ENCODE measurements at regions not wholly inside any gene's neighbourhood (a gene's known extent, or its start where the extent isn't known, plus 50 kb on each side); places are given as distances from the start of the nearest gene placed in this dataset.
"Not testable (repeated sequence)": the region's sequence is repeated elsewhere in the genome, so short reads cannot be mapped to it uniquely, and the experiment has no call there.

DNA sequence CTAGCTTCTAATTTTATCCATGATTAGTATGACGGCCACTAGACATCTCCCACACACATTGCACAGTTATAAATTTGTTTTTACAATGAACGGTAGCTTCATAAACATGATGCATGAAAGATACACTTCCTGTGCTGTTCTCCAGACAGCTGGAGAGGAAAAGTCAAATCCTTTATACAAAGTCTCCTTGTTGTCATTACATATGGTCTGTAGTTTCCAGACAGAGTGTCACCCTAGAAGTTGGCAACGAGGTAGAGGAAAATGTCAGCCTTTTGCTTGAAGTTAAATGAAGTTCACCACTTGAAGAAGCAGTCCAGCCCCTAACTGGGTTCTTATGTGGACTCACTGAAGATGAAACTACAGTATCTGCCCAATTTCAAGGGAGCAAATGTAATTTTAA, 253.0 kb upstream of the P2RY1 start:
- DNase-seq (ENCODE audit: low spot score), result no peak

DNA sequence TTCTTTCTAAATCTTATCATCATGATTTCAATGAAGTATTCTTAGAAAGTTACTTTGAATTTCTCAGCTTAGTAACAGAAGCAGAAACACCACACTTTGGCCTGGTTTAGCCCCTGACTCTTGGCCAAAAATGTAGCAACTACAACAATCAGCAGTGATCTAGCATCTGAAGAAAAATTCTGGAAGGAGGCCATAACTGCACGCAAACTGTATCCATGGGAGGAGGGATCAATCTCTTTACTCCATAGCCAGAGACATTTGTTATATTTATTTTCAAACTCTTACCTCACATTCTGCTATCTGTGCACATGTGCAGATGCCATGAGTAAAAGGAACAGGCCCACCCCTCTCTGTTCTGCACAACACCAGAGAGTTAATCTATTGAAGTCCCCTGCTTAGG, 251.0 kb upstream of the P2RY1 start:
- no peak for DNase-seq (ENCODE audit: low spot score)

DNA sequence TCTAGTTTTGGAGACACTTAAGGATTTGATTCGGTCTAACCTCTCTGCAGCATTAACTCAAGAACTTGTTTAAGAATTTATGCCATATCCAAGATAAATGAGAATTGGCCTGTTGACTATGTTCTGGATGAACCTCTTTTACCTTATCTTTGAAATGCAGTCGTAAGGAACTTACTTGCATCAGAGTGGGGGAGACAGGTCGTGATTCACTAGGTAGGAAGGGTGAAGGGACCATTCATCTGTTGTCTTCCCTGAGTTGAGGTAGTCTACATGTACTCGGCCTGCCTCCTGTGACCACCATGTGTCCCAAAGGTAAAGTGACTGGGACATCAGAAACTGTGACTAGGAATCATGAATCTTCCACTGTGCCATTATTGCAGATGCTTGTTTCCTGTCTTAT, 248.0 kb upstream of the P2RY1 start:
- no peak for DNase-seq (ENCODE audit: low spot score)

DNA sequence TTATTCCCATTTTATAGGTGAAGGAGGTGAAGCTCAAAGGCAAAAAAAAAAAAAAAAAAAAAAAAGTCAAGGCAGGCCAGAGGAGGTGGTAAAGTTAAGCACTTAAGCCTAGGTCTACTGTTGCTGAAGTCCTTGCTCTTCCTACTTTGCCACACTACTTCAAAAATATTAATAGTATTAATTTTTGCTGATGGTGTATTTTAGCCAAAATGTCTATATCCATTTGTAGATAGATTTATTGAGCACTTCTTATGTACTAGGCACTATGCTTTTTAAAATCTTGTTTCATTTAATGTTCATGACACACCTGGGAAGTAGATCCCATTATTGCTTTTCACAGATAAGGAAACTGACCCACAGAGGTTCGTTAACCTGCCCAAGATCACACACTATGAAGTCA, 247.1 kb upstream of the P2RY1 start:
- no peak for DNase-seq (ENCODE audit: low spot score)

DNA sequence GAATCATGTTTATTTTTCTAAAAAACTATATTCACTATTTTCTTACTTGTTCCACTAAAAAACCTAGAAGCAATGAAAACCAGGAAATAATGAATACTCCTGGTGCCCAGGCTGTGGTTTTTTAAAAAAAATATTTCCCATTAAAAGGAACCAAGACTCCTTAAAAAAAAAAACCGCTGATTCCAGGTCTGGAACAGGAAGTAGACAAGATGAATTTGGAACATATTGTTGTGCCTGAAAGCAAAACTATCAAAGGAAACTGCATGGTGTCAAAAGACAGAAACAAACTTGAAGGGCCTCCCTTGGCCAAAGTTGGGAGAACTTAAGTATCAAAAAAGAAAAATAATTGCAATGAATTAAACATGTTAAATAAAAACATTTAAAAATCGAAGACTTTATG, 245.3 kb upstream of the P2RY1 start:
- no peak for DNase-seq (ENCODE audit: low spot score)

DNA sequence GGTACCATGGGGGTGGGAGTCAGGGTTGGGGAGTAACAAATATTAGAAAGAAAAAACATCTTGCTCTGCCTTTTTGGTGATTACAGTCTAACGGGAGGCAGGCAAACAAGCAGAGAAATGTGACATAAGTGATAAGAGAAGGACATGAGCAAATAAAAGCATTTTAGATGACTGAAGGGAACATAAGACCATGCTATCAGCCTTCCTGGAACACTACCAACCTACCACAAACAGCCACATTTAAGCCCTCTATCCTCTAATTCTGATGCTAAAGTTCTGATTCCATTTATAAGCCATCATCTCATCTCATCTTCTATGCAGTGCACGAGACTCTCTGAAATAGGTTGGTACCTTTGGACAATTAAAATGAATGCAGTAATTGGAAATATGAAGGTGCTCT, 243.4 kb upstream of the P2RY1 start:
- no peak for DNase-seq (ENCODE audit: low spot score)

DNA sequence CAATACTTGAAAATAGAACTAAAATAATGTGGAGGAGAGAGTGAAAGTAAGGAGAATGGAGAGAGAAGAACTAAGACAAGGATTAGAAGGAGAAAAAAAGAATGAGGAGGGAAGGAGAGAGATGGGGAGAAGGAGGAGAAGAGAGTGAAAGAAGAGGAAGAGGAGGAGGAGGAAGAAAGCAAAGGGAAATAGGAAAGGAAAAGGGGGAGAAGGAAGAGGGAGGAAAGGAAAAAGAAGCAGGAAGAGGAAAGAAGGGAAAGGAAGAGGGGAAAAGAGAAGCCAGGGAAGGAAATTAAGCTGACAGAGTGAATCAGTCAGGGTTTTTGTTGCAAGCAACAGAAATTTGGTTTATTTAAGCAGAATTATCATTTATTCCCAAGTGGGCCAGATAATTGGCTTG, 241.7 kb upstream of the P2RY1 start:
- no peak for DNase-seq (ENCODE audit: low spot score)

DNA sequence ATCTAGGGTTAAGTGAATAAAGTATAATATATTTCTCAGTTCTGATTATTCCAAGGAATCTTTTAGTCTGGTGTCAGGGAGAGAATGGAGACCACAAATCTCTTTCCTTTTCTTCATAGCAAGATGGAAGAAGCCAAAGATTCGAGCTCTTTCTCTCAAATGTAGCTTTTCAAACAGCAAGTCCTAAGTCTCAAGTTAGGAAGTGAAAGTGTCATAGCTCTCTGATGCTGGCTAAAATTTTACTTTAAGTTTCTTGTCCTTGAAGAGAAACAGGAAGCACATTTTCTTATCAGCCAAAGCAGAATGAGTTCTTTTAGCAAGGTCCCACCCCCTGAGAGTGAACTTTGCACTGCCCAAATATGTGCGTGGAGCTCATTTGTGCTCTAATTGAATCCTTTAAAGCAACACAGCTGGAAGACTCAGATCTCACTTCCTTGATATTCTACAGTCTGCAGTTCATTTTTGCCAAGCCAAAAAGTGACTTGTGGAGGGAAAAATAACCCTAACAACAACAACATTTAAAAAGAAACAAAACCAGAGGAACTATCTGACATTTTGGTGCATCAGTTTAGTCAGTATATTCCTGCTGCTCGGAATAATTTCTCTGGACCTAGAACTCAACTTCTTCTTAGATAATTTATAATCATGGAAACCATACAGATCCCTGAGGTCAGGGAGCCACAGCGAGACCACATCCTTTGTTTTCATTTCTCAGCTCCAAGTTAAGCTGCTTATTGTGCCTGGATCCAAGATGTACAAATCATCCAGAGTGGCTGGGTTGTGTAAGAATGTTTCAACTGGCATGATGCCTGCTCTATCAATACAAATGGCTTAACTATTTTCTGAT, 238.7 kb upstream of the P2RY1 start:
- DNase-seq (ENCODE audit: low spot score), result no peak

DNA sequence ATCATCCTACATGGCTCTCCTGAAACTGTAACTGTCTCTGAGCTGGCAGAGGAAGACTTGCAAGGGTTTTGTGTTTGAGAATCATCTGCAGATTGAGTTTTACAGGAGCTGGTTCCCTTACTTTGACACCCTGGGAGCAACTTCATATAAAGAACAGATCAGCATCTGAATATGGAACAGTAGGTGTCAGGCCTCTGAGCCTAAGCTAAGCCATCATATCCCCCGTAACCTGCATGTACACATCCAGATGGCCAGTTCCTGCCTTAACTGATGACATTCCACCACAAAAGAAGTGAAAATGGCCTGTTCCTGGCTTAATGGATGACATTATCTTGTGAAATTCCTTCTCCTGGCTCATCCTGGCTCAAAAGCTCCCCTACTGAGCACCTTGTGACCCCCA, 238.1 kb upstream of the P2RY1 start:
- DNase-seq (ENCODE audit: low spot score), result not testable (repeated sequence)

DNA sequence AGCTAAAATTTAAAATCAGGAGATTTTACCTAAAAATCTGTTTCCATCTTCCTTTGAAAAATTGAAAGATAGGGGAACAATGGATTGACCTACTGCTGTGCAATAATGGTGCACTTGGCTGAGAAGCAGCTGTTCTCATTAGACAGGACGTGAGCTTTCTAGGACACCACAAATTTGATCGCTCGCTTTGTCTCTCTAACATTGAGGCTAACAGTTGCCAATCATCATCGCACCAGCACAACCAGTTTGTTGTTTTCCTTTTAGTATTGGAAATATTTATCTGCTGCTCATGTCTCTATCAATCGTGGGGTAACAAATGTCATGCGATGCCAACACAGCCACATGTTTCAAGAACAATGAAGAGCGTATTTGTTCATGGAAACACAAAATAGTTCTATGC, 228.8 kb upstream of the P2RY1 start:
- no peak for DNase-seq (ENCODE audit: low spot score)

DNA sequence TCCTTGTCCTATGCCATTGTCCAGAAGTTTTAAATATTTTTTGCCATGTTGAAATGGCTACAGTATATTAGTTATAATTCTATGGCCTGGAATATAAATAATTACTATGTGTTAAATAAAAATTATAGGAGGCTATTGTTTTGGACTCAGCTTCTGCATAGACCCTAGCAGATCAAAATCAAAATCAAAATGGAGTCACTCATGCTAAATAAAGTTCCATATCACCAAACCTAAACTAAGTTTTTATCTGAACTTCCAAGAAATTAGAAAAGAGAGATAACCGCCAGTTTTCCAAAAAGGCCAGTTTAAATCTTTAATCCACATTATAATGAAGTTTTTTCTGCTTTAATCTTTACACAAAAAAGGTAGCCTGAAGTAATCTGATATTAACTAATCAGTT, 227.8 kb upstream of the P2RY1 start:
- no peak for DNase-seq (ENCODE audit: low spot score)

DNA sequence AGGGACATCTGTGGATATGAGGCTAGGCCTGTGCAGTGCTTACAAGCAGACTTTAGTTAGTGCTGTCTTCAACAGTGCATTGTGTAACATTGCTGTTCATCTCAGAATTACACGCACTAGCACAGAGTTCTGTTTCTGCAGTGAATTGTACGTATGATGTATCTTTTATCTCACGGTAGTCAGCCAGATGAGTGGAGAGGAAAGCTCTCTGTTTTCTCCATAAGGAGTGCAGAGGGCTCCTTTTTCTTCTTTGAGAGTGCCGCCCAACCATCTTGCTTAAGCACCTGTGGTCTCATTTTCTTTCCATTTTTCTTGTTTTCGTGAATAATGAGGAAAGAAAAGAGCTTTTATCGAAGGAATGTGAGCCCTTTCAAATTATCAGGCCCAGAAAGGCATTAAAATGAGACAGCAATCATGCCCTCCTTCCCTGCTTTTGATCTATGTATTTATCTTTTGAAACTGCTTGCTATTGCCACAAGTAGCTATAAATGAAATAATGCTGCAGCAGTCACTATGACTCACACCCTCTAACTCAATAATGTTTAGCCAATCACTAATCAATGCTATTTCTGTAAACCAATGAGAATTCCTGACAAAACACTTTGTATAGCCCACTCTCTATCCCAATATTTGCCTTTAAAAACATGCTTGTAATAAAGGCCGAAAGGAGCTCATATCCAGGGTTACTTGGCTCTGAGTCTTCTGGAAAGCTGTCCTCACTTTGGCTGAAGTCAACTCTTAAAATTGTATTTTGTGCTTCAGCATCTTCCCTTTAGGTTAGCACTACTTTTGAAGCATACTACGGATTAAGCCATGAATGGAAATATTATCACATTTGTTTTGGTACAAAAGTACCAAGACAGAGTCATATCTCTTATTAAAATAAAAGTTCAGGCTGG, 226.0 kb upstream of the P2RY1 start:
- DNase-seq (ENCODE audit: low spot score), result no peak

DNA sequence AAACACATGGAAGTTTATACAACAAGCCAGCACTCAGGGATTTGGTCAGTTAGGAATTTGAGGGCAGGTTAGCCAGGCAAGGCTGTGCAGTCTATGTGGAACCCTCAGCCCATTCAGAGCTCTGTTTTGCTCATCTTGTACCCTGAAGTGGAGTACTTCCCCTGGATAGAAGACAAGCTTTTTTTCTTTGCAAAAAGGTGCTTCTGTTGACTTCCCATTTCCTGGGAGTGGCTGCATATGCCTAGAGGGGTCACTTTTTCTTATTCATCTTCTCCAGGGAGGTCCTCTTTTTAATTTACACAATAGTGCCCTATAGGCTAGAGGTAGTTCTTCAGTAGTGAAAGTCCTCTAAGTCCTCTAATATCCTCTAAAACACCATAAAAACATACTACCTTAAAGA, 225.0 kb upstream of the P2RY1 start:
- DNase-seq (ENCODE audit: low spot score), result peak; percentile 5

DNA sequence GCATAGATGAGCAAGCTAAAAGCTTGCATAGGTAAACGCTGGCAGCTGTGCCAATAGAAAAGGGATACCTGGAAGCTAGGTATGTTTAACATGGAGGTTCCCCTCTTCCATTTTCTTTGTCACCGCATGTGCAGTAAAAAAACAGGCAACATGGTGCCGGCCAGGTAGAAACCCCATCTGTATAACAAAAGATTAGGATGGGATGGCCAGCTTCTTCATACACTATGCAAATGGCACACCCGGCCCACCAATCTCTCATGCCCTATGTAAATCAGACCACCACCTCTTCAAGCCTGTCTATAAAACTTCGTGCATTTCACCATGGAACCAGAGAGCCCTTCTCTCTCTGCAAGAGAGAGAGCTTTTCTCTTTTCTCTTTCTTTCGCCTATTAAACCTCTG, 224.3 kb upstream of the P2RY1 start:
- peak; percentile 5 for DNase-seq (ENCODE audit: low spot score)

DNA sequence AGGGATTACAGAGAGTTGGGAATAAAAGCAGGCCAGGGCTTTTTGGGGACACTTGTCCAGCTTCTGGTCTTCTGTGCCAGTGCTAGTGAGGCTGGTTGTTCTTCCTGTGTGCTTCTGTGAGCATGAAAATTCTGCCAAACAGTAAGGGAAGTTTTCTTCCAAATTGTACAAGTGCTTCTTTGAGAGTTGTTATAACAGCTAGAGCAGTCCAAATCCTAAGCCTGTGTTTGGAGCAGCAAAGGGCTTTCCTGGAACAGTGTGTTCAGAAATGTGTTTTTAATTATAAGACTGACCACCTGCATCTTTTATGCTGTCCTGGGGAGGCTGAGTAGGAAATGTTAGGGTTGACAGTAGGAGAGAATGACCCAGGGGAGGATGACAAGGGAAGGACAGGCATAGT, 223.0 kb upstream of the P2RY1 start:
- no peak for DNase-seq (ENCODE audit: low spot score)

DNA sequence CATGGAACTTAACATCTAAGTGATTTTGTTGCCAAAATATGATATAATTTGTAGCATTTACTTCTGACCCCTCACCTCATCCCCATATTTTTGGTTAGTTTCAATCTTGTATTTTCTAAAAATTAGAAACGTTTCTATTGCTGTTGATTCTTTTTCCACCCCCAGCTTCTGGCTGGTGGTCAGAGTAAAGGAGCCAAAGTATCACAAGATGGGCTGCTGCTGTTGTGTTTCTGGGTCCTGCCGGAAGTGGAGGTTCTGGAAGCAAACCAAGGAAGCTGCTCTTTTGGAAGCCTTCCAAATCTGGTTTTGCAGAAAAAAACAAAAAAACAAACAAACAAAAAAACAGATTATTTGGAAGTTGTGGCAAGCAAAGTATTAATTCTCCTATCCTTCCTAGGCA, 221.1 kb upstream of the P2RY1 start:
- DNase-seq (ENCODE audit: low spot score), result no peak

DNA sequence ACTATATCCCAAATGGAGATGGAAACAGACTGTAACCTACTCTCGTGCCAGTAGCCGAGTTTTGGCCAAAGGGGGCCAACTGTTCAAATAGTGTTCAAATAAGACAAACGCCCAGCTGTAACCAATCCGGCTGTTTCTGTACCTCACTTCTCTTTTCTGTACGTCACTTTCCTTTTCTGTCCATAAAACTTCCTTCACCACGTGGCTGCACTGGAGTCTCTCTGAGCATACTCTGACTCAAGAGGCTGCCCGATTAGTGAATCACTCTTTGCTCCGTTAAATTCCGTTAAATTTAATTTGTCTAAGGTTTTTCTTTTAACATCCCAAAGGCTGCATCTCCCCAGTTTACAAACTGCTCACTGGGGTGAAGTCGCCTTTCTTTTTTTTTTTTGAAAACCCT, 219.2 kb upstream of the P2RY1 start:
- DNase-seq (ENCODE audit: low spot score), result no peak

DNA sequence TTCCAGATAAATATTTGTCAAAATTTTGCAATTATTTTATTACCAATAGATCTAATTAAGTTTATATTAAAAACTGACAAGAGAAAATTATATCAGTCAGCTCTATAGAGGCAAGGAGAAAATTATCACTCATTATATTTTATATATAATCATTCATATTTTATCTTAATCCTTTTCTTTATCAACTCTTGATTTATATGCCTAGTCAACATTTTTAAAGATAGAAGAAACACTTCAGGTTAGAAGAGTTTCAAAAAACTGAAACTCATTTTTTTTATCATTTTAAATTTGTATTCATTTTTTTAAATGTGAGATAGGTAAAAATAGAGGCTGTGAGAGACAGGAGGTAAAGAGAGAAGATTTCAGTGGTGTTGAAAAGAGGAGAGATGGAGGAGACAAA, 217.3 kb upstream of the P2RY1 start:
- DNase-seq (ENCODE audit: low spot score), result no peak

DNA sequence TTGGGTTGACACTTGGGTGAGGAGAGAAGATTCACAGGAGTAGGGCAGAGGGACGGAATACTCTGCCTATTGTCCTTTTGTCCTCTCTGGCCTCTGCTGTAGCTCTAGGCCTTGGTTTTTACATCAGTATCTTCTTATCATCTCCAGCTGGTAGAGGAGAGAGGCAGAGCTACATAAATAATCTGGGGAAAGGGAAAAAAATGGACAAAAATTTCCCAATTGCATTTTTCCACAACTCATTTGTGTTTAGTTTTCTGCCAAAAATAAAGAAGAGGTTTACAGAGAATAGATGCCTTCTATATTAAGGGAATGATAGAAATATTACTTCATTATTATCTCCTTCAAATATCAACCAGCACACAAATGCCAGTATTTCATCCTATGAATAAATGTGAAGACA, 216.4 kb upstream of the P2RY1 start:
- no peak for DNase-seq (ENCODE audit: low spot score)

DNA sequence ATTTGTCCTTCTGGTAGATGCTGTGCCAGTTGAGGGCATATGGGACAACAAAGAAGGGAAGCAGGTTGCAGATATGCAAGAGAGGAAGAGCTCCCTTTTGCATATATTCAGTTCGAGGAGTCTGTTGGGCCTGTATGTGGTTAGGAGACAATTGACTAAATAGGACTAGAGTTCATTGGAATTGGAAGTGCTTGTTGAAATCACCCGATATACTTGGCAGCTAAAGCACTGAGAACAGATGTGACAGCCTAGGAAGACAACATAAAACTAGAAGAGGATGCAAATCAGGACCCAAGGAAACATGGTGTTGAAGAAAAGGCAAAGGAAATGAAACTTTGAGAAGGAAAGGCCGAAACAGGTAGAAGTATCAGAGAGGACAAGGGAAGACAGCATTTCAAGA, 215.2 kb upstream of the P2RY1 start:
- DNase-seq (ENCODE audit: low spot score), result no peak

DNA sequence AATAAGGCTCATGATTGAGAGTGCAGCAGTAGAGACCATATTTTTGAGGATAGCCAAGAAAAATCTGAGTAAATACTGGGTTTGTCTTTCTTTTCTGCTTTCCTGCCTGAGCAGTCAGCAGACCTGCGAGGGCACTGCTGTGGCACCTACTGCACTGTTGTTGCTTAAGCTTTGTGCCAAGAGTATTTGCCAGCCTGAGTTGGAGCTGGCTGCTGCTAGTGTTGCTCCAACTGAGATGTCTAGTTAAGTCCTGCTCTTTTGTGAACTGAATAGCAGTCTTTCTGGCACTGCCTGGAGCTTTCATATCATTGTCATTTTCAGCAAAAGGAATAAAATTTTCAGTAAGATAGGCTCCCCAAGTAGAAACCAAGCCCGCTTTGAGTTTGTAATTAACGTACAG, 214.5 kb upstream of the P2RY1 start:
- DNase-seq (ENCODE audit: low spot score), result no peak

DNA sequence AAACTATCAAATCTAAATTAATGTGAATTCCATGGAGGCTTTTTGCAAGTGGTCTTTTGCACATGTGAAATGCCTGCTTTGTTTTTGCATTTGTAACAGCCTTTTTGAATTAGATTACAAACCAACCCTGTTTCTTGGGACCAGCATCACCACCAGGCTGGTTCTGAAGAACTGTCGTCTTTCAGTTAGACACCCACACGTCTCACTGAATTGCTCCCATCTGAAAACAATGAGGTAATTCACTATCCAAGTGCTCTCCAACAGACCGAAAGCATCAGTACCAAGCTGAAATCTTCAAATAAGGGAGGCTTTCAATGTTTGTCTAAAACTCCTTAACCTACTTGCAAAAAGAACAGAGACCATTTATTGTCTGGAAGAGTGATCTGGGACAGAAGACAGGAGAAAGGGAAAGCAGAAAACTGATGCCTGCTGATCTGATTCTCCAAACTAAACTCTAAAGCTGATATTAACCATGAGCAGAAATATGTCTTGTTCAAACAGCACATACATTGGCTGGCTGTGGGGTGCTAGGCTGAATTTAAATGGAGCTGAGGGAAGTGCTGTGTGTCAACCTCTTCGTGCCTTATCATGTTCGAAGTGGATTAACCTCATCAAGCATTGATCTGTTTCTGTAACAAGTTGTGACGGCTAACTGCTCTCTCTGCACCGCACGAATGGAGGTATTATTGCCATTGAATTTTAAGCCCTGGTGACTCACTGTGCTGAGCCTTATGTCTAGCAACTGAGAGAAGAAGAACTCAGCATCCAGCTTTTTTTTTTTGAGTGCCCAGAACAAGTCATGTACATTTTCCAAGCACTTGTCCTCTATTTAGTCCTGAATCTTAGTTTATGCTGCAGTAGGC, 213.7 kb upstream of the P2RY1 start:
- DNase-seq (ENCODE audit: low spot score), result no peak
